NOMO-1 (cell line): ENCODE measurements at regions not wholly inside any gene's neighbourhood (a gene's known extent, or its start where the extent isn't known, plus 50 kb on each side); places are given as distances from the start of the nearest gene placed in this dataset.

Experiments
- DNase-seq, 2 experiments: peaks; one replicate each; lab custom pipeline; 2025; ENCODE audit not compliant: unreplicated experiment in 2 of 2; lab: John Stamatoyannopoulos, UW

DNA sequence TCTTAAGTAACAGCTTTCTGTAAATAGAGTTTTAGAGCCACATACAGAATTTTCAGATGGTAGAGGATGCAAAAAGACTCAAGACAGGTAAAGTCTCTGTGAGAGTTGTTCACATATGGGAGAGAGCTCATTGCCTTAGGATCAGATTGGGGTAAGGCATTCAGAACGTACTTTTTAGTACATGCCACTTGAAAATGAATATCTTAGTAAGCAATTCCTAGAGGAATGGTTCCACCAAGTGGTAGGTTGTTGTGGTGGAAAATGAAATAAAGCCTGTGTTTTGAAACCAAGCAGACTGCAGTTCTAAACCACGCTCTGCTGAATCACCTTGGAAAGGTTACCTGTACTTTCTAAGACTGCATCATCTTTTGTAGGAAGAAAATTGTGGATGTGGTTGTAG lies 547.0 kb upstream of the LCORL start:
- no peak for DNase-seq

DNA sequence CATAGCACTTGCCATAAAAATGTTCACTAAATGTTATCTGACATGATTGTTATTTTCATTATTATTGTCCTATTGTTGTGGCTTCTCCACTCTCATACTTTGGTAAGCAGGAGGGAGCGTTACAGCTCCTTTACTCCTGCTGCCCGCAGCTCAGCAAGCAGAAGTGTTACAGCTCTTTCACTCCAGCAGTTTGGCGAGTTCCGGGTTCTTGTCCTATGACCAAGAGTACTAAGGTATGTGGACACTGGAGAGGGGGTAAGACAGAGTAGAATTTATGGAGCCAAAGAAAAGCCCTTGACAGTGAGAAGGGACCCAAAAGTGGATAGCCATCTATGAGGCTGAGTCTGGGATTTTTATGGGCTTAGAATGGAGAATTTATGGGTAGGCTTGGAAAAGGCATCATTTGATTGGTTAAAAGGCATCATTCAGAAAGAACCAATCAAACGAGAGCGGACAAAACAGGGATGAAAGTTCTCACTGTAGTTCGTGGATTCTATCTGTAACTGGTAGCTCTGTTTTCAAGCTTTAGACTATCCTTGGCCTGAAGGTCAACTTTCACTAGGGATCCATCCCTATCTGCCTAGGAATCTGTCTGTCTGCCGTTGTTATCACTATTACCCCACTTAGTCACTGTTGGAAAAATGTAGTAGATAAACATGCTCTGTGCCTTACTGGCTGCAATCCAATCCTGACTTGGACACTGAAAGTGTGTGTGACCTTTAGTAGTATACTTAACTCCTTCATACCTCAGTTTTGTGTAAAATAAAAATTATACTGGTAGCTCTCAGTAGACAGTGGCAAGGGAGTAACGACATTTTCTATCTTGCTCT lies 545.6 kb upstream of the LCORL start:
- DNase-seq, result no peak

GRCh38 chr4:18559492-18559891 lies 537.9 kb upstream of the LCORL start:
- no peak for DNase-seq

GRCh38 chr4:18556402-18556801 lies 534.8 kb upstream of the LCORL start:
- DNase-seq, result no peak

DNA sequence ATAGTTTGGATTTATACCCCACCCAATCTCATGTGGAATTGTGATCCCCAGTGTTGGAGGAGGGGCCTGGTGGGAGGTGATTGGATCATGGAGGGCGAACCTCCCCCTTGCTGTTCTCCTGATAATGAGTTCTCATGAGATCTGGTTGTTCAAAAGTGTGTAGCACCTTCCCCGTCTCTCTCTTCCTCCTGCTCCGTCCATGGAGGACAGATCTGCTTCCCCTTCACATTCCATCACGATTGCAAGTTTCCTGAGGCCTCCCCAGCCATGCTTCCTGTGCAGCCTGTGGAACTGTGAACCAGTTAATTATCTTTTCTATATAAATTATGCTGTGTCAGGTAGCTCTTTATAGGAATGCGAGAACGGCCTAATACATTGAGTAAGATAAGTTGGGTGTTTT lies 518.8 kb upstream of the LCORL start:
- DNase-seq, result no peak

- DNase-seq, result no peak
These were observed 516.6 kb upstream of the LCORL start for GRCh38 chr4:18538121-18538520.

GRCh38 chr4:18536428-18536827 lies 514.9 kb upstream of the LCORL start:
- no peak for DNase-seq

DNA sequence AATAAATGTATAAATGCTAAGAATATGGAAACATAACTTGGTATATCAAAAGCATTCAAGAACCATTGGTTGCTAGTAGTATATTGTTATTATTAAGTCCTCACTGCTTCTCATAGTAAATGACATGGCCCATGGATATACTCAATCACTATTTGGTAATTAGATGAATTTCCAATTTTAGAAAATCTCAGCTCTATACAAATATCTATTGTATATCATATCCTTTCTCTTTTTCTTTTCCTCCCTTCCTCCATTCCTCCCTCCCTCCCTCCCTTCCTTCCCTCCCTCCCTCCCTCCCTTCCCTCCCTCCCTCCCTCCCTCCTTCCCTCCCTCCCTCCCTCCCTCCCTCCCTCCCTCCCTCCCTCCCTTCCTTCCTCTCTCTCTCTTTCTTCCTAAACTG lies 514.4 kb upstream of the LCORL start:
- no peak for DNase-seq

GRCh38 chr4:18533262-18533775 lies 511.8 kb upstream of the LCORL start:
- no peak for DNase-seq

GRCh38 chr4:18531731-18532130 lies 510.2 kb upstream of the LCORL start:
- DNase-seq, result no peak

DNA sequence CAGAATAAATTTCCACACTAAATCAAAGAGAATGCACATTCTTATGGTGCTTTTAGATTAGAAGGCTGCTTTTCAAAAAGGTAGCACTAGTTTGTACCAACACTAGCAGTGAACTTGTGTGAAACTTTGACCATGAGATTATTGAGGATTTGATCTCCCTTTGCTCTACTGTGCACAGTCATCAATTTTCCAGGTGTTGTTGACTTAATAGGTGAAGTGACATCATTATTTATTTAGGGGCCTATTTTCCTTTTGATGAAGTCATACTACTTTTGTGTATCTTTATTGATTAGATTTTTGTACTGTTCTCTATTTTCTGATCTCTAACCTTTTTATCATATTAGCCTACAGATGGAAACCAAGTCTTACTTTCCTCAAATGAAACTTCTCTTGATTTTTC lies 507.9 kb upstream of the LCORL start:
- DNase-seq, result no peak

- no peak for DNase-seq
These were observed 503.1 kb upstream of the LCORL start for GRCh38 chr4:18524667-18525066.

DNA sequence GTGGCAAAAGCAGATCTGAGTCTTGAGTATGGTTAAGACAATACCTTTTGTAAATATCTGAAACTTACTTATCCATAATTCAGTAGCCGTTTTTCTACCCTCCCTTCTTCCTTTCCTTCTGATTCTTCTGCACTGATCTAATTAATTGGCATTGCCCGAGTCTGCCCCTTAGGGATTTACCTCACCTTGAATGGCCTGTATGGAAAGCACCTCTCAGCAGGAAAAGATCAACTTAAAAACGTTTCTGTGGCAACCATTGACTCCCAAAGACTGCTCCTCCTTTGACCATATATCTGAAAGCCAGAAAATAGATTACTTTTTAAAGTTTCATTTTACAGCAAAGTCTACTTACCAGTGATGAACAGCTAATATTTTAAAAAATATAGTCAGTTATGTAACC lies 496.5 kb upstream of the LCORL start:
- DNase-seq, result no peak

- DNase-seq, result no peak
These were observed 492.3 kb upstream of the LCORL start for GRCh38 chr4:18513861-18514260.

GRCh38 chr4:18512718-18513117 lies 491.2 kb upstream of the LCORL start:
- no peak for DNase-seq

DNA sequence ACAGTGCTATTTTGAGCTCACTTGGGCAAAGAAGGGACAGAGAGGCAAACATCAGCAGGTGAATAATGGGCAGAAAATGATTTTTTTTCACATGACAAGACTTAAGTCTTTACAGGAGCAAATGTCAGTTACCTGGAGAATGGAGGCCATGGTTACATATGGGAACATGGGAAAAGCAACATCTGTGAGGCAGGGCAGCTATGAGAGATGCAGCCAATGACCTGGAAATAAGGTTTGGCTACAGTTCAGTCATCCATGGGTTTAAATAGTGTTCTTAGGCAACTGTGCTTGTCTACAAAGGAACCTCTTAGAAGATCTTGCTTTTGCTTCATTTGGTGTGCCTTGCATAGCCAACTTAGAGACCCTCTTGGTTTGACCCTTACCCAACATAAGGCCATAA lies 490.2 kb upstream of the LCORL start:
- DNase-seq, result no peak

- no peak for DNase-seq
These were observed 487.2 kb upstream of the LCORL start for GRCh38 chr4:18508786-18509185.

DNA sequence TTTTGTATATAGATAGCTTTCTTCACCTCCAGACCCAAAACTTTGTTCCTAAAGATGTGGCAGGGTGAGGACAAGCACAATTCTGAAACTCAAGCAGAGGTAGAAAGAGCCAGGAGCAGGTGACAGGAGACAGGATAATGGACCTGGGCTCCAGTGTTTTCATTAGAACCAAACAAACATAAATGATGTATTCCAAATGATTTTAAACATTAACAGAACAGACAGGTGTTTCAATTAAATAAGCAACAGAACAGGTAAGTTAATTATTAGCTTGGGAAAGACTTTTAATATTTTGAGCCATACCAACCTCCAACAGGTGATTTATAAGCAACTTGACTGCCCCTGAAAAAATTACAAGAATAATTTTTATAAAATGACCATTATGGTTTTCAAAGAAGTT lies 459.4 kb upstream of the LCORL start:
- no peak for DNase-seq

GRCh38 chr4:18480342-18480741 lies 458.8 kb upstream of the LCORL start:
- DNase-seq, result no peak

DNA sequence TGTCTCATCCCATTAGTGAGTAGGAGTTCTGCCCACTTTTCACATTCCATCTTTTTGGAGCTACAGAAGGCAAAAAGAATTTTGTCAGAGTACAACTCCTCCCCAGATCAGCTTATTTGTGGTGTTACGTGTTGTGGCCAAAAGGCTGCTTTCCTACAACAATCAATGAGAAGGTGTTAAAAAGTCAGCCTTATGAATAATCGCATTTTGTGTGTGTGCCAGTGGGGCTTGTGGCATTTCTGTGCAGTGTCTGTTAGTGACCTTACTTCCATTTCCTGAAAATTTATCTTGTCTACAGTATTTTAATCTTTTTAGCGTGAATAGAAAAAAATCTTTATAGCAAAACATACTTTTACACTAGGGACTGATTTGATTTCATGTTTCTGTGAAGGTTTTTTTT lies 458.3 kb upstream of the LCORL start:
- no peak for DNase-seq

DNA sequence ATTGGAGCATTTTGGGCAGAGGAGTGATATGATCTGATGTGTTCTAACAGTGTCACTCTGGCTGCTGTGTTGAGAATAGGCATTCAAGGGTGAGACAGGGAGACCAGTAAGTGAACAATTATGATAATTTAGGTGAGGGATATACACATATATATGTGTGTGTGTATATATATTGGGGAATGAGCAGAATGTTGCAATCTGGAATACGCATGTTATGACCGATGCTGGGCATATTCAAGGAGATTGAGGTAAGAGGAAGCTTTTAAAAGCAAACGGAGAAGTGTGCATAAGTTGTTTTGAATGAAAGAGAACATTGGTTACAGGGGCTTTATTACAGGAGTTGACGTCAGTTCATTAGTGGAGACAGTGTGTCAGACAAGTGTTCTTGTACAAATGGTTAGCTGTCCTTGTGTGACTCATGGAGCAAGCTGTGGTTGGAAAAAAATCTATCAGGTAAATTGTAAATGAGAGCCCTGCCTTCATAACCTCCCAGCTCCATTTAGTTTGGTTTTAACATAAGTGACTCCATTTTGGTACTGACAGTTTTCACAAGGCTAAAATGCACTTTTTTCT lies 442.5 kb upstream of the LCORL start:
- no peak for DNase-seq

DNA sequence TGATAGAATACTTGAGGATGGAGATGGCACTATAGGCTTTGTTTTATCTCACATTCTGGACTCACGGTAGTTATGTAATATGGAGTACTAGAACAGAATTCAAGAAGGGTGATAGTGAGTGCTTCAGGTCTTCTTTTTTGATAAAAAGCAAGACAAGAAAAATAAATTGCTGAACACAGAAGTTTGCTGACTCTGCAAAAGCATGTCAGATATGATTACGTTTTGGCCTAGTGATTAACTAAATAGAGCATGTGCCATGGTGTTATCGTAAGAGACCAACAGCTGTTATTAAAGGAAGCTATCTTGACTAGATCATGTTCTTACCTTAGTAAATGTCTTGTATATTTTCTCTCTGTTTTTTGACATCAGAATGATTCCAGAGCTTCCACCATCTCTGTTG lies 436.9 kb upstream of the LCORL start:
- no peak for DNase-seq
